CD4-positive, alpha-beta T cell treated with Interleukin-15 for 1 hour (primary cell): ENCODE measurements at regions not wholly inside any gene's neighbourhood (a gene's known extent, or its start where the extent isn't known, plus 50 kb on each side); places are given as distances from the start of the nearest gene placed in this dataset.

Experiments
- DNase-seq: peaks from one replicate; pipeline ENCODE4 v3.0.0-alpha.2; 2020

DNA sequence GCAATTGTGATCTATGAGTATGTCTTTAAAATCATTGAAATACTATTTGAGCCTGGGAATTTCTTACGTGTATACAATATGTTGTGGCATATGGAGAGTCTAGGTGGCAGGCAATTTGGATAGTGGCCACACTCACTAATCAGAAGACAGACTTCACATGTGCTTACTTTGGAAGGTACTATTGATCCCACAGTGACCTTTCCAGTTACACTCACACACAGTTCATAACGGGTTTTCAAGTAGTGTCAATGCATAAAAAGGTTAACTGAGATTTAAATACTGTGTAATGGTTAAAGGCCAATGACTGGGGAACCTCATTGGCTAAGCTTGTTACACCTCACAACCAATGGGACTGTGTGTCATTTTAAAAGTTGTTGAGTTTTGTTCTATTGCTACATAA is 783.2 kb downstream of the RPA4 start:
- no peak for DNase-seq

DNA sequence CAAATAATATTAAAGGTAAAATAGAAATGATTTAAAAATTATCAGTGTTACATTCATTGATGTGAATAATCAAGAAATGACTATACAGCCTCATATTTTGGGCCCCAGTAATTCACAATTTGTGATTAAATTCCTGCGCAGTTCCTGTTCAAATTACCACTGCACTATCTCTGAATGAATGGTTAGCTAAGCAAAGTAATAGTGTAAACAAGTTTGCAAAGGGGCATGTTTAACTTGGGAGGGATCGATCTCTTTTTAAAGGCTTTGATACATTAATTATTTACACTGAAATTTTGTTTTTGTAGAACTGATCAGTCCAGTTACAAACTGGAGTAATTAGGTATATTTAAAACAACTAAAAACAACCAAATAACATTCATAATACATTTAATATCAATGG is 784.4 kb downstream of the RPA4 start:
- DNase-seq: no peak

GRCh38 chrX:97672138-97672537 is 788.4 kb downstream of the RPA4 start:
- no peak for DNase-seq

DNA sequence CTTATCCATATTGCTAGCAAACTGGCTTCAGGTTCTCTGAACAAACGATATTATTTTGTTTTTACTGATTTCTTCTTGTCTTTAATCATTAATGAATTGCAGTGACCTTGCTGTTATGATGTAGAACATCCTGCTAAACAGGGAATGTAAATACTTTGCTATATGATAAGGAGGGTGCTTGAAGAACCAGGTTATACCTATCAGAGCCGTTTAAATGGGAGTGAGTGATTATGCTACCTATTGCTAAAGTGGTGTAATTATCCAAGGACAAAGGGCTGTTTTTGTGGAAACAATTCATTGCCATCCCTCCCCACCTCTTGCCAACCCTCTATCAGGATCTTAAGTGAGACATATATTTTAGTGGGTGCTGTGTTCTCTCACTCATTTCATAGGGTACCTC is 788.9 kb downstream of the RPA4 start:
- DNase-seq: no peak

DNA sequence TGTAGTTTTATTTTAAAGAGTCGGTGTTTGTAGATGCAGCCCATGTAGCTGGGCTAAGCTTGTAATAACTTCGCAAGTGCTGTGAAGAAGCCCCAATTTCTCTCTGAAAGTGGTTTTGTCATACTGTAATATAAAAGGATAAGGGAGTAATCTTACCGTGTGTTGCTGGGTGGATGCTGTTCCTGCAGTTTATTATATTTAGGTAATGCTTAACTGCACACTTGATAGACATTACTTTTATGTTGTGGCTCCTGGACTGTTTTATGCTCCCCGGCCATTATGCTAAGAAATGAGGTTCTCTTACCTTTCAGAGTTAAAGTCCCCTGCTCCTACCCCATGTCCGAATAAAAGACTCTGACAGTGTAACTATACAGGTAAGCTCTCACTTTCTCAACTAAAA is 789.4 kb downstream of the RPA4 start:
- no peak for DNase-seq

- DNase-seq: no peak
Measured at GRCh38 chrX:97682991-97683840, 799.5 kb downstream of the RPA4 start.

GRCh38 chrX:97685753-97686152 is 802.0 kb downstream of the RPA4 start:
- DNase-seq: no peak

DNA sequence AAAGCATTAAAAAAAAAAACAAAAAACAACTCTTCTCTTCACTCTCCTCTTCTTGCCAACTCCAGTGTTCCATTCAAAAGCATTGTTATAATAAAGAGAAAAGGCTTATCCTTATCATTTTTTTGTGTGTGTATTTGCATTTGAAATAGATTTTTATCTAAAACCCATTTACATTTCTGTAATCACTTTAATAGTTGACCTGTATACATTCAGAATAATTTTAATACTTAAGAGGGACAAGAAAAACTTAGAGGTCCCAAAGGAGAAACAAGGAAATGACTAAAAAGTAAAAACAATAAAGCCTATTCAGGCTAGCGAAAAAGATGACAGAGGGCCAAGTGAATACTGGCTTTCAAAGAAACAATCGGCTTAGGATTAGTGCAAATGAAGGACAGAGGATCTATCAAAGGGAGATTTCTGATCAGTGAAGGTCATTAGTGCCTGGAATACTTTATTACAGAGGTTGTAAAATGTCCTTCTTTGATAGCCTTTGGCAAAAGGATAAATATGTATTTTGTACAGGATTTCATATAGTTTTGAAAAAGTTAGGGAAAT is 808.3 kb downstream of the RPA4 start:
- DNase-seq: no peak

GRCh38 chrX:97692575-97692974 is 808.9 kb downstream of the RPA4 start:
- no peak for DNase-seq

DNA sequence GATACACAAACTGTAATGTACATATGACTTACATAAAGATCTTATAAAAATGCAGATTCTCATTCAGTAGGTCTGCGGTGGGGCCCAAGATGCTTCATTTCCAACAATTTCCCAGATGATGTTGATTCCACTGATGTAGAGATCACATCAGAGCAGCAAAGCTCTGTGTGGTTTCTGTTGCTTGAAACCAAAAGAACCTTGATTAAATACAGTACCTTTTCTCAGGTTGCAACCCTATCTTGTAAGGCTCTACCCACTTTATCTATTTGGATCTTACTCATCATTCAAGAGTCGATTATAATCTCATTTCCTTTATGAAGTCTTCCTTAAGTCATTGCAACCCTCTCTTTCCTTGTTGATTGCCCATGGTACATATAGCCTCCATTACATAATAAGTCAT is 816.8 kb downstream of the RPA4 start:
- no peak for DNase-seq

- DNase-seq: no peak
Measured at GRCh38 chrX:97704474-97704873, 820.8 kb downstream of the RPA4 start.

DNA sequence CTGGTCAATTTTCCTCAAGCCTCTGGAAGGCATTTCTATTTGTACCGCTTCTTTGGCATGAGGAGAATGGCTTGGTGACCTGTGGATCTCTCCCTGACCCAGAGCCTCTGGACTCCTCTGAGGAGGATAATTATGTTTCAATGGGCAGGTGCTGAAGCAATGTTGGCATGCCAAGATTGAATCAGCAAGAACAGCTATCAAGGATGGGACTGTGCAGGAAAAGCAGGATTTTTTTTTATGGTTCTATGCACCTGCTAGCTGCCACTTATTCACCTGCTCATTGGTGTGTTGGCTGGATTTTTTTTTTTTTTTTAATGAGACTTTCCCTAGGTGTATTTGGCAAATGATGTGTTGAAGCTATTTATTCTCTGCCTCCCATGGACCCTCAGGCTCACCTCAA is 821.2 kb downstream of the RPA4 start:
- no peak for DNase-seq

DNA sequence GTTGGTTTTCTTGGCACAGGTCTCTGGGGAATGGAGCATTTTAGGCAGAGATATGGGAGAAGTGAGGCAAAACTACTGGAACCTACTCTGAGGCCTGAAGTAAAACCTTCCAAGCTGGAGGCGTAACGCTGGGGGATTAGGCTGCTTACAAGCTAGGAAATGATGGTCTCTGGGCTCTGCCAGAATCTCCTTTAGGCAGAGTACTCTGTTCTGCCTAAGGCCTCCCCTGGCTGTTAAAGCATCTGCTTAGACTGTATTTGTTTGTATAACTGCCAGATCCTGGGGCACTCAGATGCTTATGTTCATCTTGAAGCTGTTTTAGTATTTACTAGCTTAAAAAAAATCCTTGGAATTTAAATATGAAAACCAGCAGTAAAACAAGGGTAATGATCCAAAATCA is 822.2 kb downstream of the RPA4 start:
- DNase-seq: no peak

DNA sequence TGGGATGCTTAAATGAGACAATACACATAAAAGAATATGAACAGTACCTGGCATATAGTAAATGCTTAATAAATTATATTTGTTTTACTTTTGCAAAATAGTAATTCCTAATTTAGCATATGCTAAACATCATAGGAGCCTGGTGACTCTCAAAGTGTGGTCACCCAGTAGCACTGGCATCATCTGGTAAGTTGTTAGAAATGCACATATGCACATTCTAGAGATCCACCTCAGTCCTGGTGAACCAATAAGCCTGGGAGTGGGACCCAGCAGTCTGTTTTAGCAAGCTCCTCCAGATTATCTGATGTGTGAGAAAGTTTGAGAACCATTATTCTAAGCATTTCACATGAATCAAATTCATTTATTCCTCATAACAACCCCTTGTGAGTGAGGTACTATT is 830.4 kb downstream of the RPA4 start:
- no peak for DNase-seq

DNA sequence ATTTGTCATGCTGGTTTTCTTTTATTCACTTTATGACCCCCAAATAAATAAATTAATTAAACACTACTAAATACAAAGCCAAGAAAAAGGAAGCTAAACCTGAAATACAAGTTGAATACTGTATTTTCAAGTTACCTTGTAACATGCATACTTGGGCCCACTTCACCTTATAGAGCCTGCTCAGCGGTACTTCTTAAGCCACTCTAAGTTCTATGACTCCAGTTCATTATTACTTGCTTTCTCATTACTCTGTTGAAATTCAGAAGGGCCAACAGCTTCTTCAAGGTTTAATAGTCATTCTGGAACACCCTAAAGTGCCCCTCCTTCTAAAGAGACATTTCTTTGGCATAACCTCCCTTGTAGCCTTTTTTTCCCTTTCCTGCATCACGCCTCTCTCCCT is 844.5 kb downstream of the RPA4 start:
- no peak for DNase-seq

GRCh38 chrX:97740044-97740443 is 856.3 kb downstream of the RPA4 start:
- no peak for DNase-seq

DNA sequence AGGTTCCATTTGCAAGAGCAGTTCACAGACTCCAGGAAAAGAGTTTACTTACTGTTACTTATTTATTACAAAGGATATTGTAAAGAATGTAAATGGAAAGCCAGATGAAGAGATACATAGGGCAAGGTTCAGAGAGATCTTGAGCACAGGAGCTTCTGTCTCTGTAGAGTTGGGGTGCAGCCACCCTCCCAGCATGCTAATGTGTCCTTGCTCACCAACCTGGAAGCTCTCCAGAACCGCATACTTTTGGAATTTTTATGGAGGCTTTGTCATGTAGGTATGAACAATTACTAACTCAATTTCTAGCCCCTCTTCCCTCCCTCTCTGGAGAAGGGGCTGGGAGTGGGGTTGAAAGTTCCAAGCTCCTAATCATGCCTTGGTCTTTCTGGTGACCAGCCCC is 857.2 kb downstream of the RPA4 start:
- DNase-seq: no peak

GRCh38 chrX:97743014-97743413 is 859.3 kb downstream of the RPA4 start:
- no peak for DNase-seq

DNA sequence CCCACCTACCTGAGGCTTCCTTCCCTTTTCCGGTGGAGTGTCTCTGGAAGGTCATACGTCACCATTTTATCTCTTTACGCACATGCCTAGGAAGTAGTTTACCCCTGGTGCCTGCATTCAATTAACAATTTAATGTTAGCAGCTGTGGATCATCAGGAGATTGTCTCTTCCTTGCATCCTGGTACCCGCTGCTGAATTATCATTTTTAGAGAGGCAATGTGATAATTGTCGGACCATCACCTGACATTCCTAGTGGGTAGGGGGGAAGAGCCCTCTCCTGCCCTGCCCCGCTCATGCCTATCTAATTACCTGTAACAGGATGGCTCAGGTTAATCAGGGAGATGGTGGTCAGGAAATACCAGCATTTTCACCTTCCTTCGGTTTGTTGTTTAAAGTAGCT is 863.6 kb downstream of the RPA4 start:
- no peak for DNase-seq

GRCh38 chrX:97751016-97751415 is 867.3 kb downstream of the RPA4 start:
- DNase-seq: no peak

DNA sequence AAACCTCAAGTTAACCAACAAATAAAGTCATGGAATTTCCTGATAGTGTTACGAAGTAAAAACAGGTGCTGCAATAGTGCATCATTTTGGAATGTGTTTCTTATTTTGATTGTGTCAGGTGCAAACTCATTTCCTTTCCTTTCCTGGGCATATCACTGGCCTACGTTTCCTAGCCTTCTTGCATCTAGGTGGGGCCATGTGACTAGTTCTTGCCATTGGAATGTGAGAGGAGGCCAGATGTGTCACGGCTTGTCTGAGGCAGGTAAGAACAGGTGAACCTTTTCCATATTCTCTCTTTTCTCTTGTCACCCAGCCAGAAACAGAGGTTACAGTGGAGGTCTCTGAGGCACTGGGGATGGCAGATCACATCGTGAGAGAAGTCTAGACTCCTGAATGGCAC is 868.0 kb downstream of the RPA4 start:
- DNase-seq: no peak

DNA sequence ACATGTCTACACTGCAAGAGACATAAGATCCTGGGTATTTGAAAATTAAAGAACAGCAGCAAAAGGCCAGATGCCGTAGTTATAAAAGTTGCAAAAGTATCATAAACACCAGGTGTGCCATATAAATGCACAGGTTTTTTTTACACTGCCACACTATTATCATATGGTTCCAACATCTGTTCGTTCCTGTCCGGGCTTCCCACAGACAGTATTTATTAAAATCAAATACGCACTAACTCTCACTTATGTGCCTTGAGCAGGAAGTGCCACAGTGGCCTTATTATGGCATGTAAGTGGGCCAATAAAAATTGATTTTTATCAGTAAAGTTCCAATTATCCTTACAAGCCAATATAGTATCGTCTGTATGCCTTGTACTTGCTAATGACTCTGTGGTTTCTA is 873.2 kb downstream of the RPA4 start:
- no peak for DNase-seq

- DNase-seq: no peak
Measured at GRCh38 chrX:97763391-97763790, 879.7 kb downstream of the RPA4 start.

DNA sequence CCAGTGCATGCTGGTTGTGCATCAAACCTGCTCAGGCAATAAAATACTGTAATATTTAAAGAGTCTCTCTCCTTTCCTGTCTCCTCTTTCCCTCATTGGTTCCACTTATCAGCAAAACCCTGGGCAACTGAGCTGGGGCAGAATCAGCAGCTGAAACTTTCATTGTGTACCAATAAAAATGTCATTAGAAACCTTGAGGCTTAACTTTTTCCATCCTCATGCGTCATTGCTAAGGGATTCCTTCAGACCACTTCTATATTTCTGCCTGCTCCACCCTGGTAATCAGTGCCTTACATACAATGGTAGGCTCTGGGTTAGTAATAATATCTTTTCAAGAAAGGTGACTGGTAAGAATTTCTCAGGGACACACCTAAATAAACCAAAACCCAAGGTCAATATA is 880.3 kb downstream of the RPA4 start:
- DNase-seq: no peak

DNA sequence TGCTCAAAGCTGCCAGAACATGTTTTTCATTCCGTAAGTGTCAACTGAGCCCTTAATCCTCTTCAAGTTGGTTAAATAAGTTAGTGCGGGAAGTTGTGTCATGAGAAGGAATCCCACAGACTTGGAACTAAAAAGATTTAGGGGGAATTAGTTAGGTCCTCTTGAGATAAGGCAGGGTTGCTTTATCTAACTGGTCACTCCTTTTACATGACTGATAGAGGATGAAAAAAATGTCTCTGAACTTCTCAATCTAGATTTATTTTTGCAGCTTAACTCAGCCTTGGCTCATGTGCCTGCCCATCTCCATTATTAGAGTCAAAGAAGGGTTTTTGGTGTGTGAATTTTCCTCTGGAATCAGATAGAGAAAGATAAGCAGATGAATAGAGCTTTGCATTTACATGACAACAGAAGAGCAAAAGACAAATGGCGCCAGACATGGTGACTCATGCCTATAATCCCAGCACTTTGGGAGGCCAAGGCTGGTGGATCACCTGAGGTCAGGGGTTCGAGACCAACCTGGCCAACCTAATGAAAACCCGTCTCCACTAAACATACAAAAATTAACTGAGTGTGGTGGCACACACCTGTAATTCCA is 882.9 kb downstream of the RPA4 start:
- no peak for DNase-seq
